ENCODE measurements at regions not wholly inside any gene's neighbourhood (a gene's known extent, or its start where the extent isn't known, plus 50 kb on each side); places are given as distances from the start of the nearest gene placed in this dataset.
A peak's percentile ranks its signal among the peaks of the same experiment; 100 is the strongest.

DNA sequence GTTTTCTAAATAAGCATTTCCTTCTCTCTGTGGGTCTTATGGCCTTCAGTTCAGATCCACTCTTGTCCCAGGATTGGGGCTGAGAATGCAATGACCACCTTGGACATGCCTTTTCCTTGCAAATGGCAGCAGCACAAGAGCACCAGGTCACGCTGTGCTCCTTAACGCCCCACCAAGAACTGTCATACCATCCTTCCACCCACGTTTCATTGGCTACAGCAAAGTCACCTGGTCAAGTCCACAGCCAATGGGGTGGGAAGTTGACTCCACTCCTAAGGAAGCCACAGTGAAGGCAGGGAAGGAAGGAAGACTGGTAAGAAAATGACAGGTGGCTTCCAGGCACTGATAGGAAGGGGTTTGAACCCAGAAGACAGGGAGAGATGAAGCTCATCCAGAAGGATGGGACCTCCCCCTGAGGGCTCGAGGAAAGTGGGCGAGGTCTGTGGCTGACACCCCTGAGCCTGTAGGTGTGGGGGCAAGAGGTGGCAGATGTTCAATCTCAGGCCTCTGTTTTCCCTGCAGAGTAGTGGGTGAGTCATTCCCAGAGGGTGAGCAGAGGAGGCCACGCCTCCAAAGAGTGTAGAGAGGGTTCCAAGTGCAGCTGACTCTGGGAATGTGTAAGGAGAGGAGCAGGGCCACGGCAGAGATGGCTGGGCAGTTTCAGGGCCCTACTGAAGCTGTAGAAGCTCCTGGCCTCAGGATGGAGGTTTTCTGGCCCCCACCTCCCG, 113.5 kb upstream of the VRK1 start:
- Histone ChIP-seq H2BK15ac (ENCODE audit: low read length) (no peak overlapping the region), H2BK120ac (ENCODE audit: low read depth, low read length) (no peak overlapping the region), H3K4me3 (ENCODE audit: low read length in 2 of 2) (peak overlapping the region in 1 of 2 donors; percentile 24), H3K23ac (ENCODE audit: low read depth, low read length, poor library complexity) (no peak overlapping the region), H3K79me1 (ENCODE audit: low read depth, low read length) (no peaks in the 10 kb centered on the region), H2BK5ac (ENCODE audit: low read length) (no peak overlapping the region), H3K4me1 (ENCODE audit: control insufficient read depth in 2 of 2, insufficient read depth in 1 of 2, low read depth in 1 of 2, low read length in 2 of 2) (no peaks in the 10 kb centered on the region), H3K4me2 (ENCODE audit: insufficient read depth, low read length, poor library complexity, severe bottlenecking) (no peak overlapping the region), H3K27ac (replicated peaks; ENCODE audit: low read length) (no peak overlapping the region), H3K4ac (ENCODE audit: low read length) (no peak overlapping the region), H3K9ac (ENCODE audit: low read depth, low read length, poor library complexity) (no peak overlapping the region), H3K27me3 (ENCODE audit: control insufficient read depth in 3 of 3, insufficient read depth in 3 of 3, low read depth in 1 of 3, low read length in 3 of 3) (peaks cover 0 to 9% (median 0%) of the 10 kb centered on the region in 3 experiments), H3K36me3 (replicated peaks in 1 of 2; ENCODE audit: control insufficient read depth in 2 of 2, insufficient read depth in 2 of 2, low read length in 2 of 2) (no peaks in the 10 kb centered on the region), H3K9me3 (replicated peaks in 1 of 2; ENCODE audit: control insufficient read depth in 2 of 2, insufficient read depth in 1 of 2, low read depth in 1 of 2, low read length in 2 of 2) (peaks cover 0 to 5% of the 10 kb centered on the region in 2 donors), H3K14ac (ENCODE audit: low read length) (no peak overlapping the region), H2BK12ac (ENCODE audit: low read length) (no peak overlapping the region), H2AFZ (ENCODE audit: low read length) (no peak overlapping the region), H3K18ac (ENCODE audit: low read length) (no peak overlapping the region), H4K8ac (ENCODE audit: low read depth, low read length) (no peak overlapping the region), H2AK5ac (ENCODE audit: low read depth, low read length) (no peak overlapping the region), H4K91ac (ENCODE audit: low read depth, low read length, poor library complexity) (no peak overlapping the region)
- WGBS, 2 donors (ENCODE audit: extremely low coverage in 2 of 2, insufficient read length in 2 of 2, insufficient replicate concordance in 1 of 2) = no CpG with 5 or more reads among the region's 8 CpGs
- DNase-seq (ENCODE audit: low spot score) = no peak

DNA sequence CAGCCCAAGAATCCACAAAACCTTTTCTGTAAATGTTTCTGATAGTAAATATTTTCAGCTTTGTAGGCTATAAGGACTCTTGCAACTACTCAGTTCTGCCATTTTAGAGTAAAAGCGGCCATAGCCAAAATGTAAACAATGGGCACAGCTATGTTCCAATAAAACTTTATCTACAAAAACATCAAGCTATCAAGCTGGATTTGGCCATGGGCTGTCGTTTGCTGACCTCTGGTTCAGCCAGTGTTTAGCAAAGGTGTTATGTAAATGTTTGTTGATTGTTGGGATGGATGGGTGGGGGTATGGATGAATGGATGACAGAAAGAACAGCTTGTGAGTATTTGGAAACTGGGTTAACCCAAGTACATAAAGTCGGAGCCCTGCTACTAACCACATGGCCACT, 111.1 kb upstream of the VRK1 start:
- H4K91ac ChIP-seq (ENCODE audit: low read depth, low read length, poor library complexity) = no peak overlapping the region
- peaks cover 0 to 9% (median 0%) of the 10 kb centered on the region in 3 experiments for H3K27me3 ChIP-seq (ENCODE audit: control insufficient read depth in 3 of 3, insufficient read depth in 3 of 3, low read depth in 1 of 3, low read length in 3 of 3)
- H3K14ac ChIP-seq (ENCODE audit: low read length) = no peak overlapping the region
- no peak overlapping the region for H2BK15ac ChIP-seq (ENCODE audit: low read length)
- H3K23ac ChIP-seq (ENCODE audit: low read depth, low read length, poor library complexity) = no peak overlapping the region
- H3K4me2 ChIP-seq (ENCODE audit: insufficient read depth, low read length, poor library complexity, severe bottlenecking) = no peak overlapping the region
- H2AK5ac ChIP-seq (ENCODE audit: low read depth, low read length) = no peak overlapping the region
- no peak overlapping the region for H2BK12ac ChIP-seq (ENCODE audit: low read length)
- DNase-seq (ENCODE audit: low spot score) = no peak
- H3K4ac ChIP-seq (ENCODE audit: low read length) = no peak overlapping the region
- no peaks in the 10 kb centered on the region for H3K79me1 ChIP-seq (ENCODE audit: low read depth, low read length)
- H2AFZ ChIP-seq (ENCODE audit: low read length) = no peak overlapping the region
- no peak overlapping the region for H4K8ac ChIP-seq (ENCODE audit: low read depth, low read length)
- H2BK5ac ChIP-seq (ENCODE audit: low read length) = no peak overlapping the region
- no peaks in the 10 kb centered on the region for H3K4me1 ChIP-seq (ENCODE audit: control insufficient read depth in 2 of 2, insufficient read depth in 1 of 2, low read depth in 1 of 2, low read length in 2 of 2)
- H3K4me3 ChIP-seq (ENCODE audit: low read length in 2 of 2) = no peak overlapping the region
- H3K9ac ChIP-seq (ENCODE audit: low read depth, low read length, poor library complexity) = no peak overlapping the region
- H2BK120ac ChIP-seq (ENCODE audit: low read depth, low read length) = no peak overlapping the region
- no CpG with 5 or more reads among the region's 3 CpGs for WGBS, 2 donors (ENCODE audit: extremely low coverage in 2 of 2, insufficient read length in 2 of 2, insufficient replicate concordance in 1 of 2)
- no peak overlapping the region for H3K18ac ChIP-seq (ENCODE audit: low read length)
- no peak overlapping the region for H3K27ac ChIP-seq (replicated peaks; ENCODE audit: low read length)
- H3K36me3 ChIP-seq (replicated peaks in 1 of 2; ENCODE audit: control insufficient read depth in 2 of 2, insufficient read depth in 2 of 2, low read length in 2 of 2) = no peaks in the 10 kb centered on the region
- peaks cover 0 to 5% of the 10 kb centered on the region in 2 donors for H3K9me3 ChIP-seq (replicated peaks in 1 of 2; ENCODE audit: control insufficient read depth in 2 of 2, insufficient read depth in 1 of 2, low read depth in 1 of 2, low read length in 2 of 2)

DNA sequence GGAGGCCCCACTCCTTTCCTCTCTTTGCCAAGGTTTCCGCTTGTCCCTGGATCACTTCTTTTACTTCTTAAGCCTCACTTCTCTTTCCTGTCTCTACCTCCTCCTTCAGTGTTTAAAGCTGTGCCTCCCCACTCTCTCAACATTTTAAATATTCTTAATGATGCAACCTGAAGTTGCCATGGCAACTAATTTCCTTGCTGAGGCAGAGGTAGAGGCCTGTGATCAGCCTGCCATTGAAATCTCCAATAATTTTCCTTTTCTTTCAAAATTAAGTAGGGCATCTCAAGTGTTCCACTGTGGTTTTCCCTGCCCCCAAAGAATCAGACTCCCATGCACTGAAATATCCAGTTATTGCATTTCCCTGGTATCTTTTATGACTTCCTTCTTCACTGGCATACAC, 108.6 kb upstream of the VRK1 start:
- H3K27me3 ChIP-seq (ENCODE audit: control insufficient read depth in 3 of 3, insufficient read depth in 3 of 3, low read depth in 1 of 3, low read length in 3 of 3) = peaks cover 0 to 13% (median 0%) of the 10 kb centered on the region in 3 experiments
- H3K23ac ChIP-seq (ENCODE audit: low read depth, low read length, poor library complexity) = no peak overlapping the region
- no peak overlapping the region for H2BK120ac ChIP-seq (ENCODE audit: low read depth, low read length)
- H3K4me1 ChIP-seq (ENCODE audit: control insufficient read depth in 2 of 2, insufficient read depth in 1 of 2, low read depth in 1 of 2, low read length in 2 of 2) = peaks cover under 1 to 5% of the 10 kb centered on the region in 2 donors
- no peak for DNase-seq (ENCODE audit: low spot score)
- H3K27ac ChIP-seq (replicated peaks; ENCODE audit: low read length) = no peak overlapping the region
- H4K8ac ChIP-seq (ENCODE audit: low read depth, low read length) = no peak overlapping the region
- no peak overlapping the region for H3K4ac ChIP-seq (ENCODE audit: low read length)
- no peak overlapping the region for H2AFZ ChIP-seq (ENCODE audit: low read length)
- no peak overlapping the region for H2BK12ac ChIP-seq (ENCODE audit: low read length)
- H2BK5ac ChIP-seq (ENCODE audit: low read length) = no peak overlapping the region
- H4K91ac ChIP-seq (ENCODE audit: low read depth, low read length, poor library complexity) = no peak overlapping the region
- H3K4me2 ChIP-seq (ENCODE audit: insufficient read depth, low read length, poor library complexity, severe bottlenecking) = no peak overlapping the region
- no peak overlapping the region for H3K18ac ChIP-seq (ENCODE audit: low read length)
- peaks cover 0 to 3% of the 10 kb centered on the region in 2 donors for H3K9me3 ChIP-seq (replicated peaks in 1 of 2; ENCODE audit: control insufficient read depth in 2 of 2, insufficient read depth in 1 of 2, low read depth in 1 of 2, low read length in 2 of 2)
- no peaks in the 10 kb centered on the region for H3K79me1 ChIP-seq (ENCODE audit: low read depth, low read length)
- H3K36me3 ChIP-seq (replicated peaks in 1 of 2; ENCODE audit: control insufficient read depth in 2 of 2, insufficient read depth in 2 of 2, low read length in 2 of 2) = no peaks in the 10 kb centered on the region
- H3K4me3 ChIP-seq (ENCODE audit: low read length in 2 of 2) = no peak overlapping the region
- H3K9ac ChIP-seq (ENCODE audit: low read depth, low read length, poor library complexity) = no peak overlapping the region
- H2AK5ac ChIP-seq (ENCODE audit: low read depth, low read length) = no peak overlapping the region
- no CpG with 5 or more reads among the region's 1 CpG for WGBS, 2 donors (ENCODE audit: extremely low coverage in 2 of 2, insufficient read length in 2 of 2, insufficient replicate concordance in 1 of 2)
- no peak overlapping the region for H2BK15ac ChIP-seq (ENCODE audit: low read length)
- no peak overlapping the region for H3K14ac ChIP-seq (ENCODE audit: low read length)

DNA sequence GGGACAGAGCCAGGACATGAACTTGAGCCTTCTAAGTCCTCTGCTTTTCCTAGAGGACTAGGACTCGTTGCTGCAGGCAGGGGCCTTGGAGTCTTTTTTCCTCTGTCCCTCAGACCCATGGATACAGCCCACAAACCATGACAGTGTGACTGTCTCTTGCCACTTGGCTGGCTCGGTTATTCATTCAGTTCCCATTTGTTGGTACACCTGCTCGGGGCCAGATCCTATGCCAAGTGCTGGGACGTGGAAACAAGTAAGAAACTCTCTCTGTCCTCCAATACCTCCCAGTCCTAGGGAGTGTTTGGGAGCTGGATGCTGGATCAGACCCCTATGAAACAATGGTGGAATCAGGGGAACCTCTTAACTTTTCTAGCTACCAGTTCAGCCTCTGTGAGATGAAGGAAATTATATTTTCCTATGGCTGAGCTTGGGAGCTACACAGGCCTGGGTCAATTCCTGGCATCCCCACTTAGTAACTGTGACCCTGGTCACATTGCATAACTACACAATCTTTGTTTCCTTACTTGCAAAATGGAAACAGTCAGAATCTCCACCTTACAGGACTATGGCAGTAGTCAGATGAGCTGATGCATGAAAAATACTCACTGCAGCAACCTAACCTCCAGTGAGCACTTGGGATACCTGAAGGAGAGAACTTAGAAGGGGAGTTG, 106.3 kb upstream of the VRK1 start:
- H4K8ac ChIP-seq (ENCODE audit: low read depth, low read length) = no peak overlapping the region
- DNase-seq (ENCODE audit: low spot score) = no peak
- H3K27ac ChIP-seq (replicated peaks; ENCODE audit: low read length) = no peak overlapping the region
- H3K4me2 ChIP-seq (ENCODE audit: insufficient read depth, low read length, poor library complexity, severe bottlenecking) = no peak overlapping the region
- no peak overlapping the region for H2BK12ac ChIP-seq (ENCODE audit: low read length)
- H3K18ac ChIP-seq (ENCODE audit: low read length) = no peak overlapping the region
- no peaks in the 10 kb centered on the region for H3K79me1 ChIP-seq (ENCODE audit: low read depth, low read length)
- H2BK15ac ChIP-seq (ENCODE audit: low read length) = no peak overlapping the region
- no peak overlapping the region for H2AK5ac ChIP-seq (ENCODE audit: low read depth, low read length)
- H3K36me3 ChIP-seq (replicated peaks in 1 of 2; ENCODE audit: control insufficient read depth in 2 of 2, insufficient read depth in 2 of 2, low read length in 2 of 2) = no peaks in the 10 kb centered on the region
- no peak overlapping the region for H3K23ac ChIP-seq (ENCODE audit: low read depth, low read length, poor library complexity)
- no peak overlapping the region for H3K4me3 ChIP-seq (ENCODE audit: low read length in 2 of 2)
- H3K27me3 ChIP-seq (ENCODE audit: control insufficient read depth in 3 of 3, insufficient read depth in 3 of 3, low read depth in 1 of 3, low read length in 3 of 3) = peaks cover 0 to 13% (median 0%) of the 10 kb centered on the region in 3 experiments
- no peak overlapping the region for H4K91ac ChIP-seq (ENCODE audit: low read depth, low read length, poor library complexity)
- H3K9me3 ChIP-seq (replicated peaks in 1 of 2; ENCODE audit: control insufficient read depth in 2 of 2, insufficient read depth in 1 of 2, low read depth in 1 of 2, low read length in 2 of 2) = no peaks in the 10 kb centered on the region
- no peak overlapping the region for H2BK120ac ChIP-seq (ENCODE audit: low read depth, low read length)
- H3K9ac ChIP-seq (ENCODE audit: low read depth, low read length, poor library complexity) = no peak overlapping the region
- H2AFZ ChIP-seq (ENCODE audit: low read length) = no peak overlapping the region
- WGBS, 2 donors (ENCODE audit: extremely low coverage in 2 of 2, insufficient read length in 2 of 2, insufficient replicate concordance in 1 of 2) = no CpG with 5 or more reads among the region's 4 CpGs
- H3K4ac ChIP-seq (ENCODE audit: low read length) = no peak overlapping the region
- H3K14ac ChIP-seq (ENCODE audit: low read length) = no peak overlapping the region
- peaks cover 2 to 16% of the 10 kb centered on the region in 2 donors for H3K4me1 ChIP-seq (ENCODE audit: control insufficient read depth in 2 of 2, insufficient read depth in 1 of 2, low read depth in 1 of 2, low read length in 2 of 2)
- H2BK5ac ChIP-seq (ENCODE audit: low read length) = no peak overlapping the region

Data from neuronal stem cell (in vitro differentiated cells).